Heart right ventricle (tissue), 16 donors: ENCODE measurements at regions not wholly inside any gene's neighbourhood (a gene's known extent, or its start where the extent isn't known, plus 50 kb on each side); places are given as distances from the start of the nearest gene placed in this dataset.

Experiments used
- ATAC-seq, 8 donors: fragments of 200-7000 bp; cut with Tn5 transposase; one replicate each; pipeline ENCODE4 v1.9.1; 2020; ENCODE audit warnings: mild to moderate bottlenecking in 8 of 8, moderate library complexity in 8 of 8, moderate number of reproducible peaks in 1 of 8
- DNase-seq, 2 donors: peaks; one replicate each; pipeline ENCODE4 v3.0.0-alpha.2; 2020
- H3K27ac ChIP-seq, 10 donors: fragments of 200-600 bp; sonication (generic) in 2 of 10; one replicate each; pipeline versions ENCODE4 v1.5.0 to v1.8.0; 2020 to 2022; ENCODE audit warnings: mild to moderate bottlenecking in 3 of 10
- H3K27me3 ChIP-seq, 7 donors: fragments of 200-600 bp; one replicate each; pipeline ENCODE4 v1.8.0; 2021 to 2022; ENCODE audit warnings: mild to moderate bottlenecking in 2 of 7
- H3K36me3 ChIP-seq, 9 donors: fragments of 200-600 bp; sonication (generic) in 1 of 9; one replicate each; pipeline versions ENCODE4 v1.5.0 to v1.8.0; 2020 to 2022; ENCODE audit warnings: mild to moderate bottlenecking in 2 of 9
- H3K4me1 ChIP-seq, 9 donors: fragments of 200-600 bp; sonication (generic) in 1 of 9; one replicate each; pipeline versions ENCODE4 v1.5.0 to v1.8.0; 2020 to 2022; ENCODE audit warnings: mild to moderate bottlenecking in 4 of 9
- H3K4me3 ChIP-seq, 10 donors: fragments of 200-600 bp; sonication (generic) in 2 of 10; one replicate each; pipeline versions ENCODE4 v1.5.0 to v1.8.0; 2020 to 2022; ENCODE audit warnings: mild to moderate bottlenecking in 7 of 10, moderate library complexity in 2 of 10
- H3K9me3 ChIP-seq, 11 donors: fragments of 200-600 bp in 10 of 11; sonication (generic) in 2 of 11; one replicate each; pipeline versions ENCODE4 v1.5.0 to v1.8.0; 2013 to 2022; ENCODE audit warnings: mild to moderate bottlenecking in 2 of 11, control low read depth in 1 of 11, moderate library complexity in 1 of 11
- CTCF ChIP-seq, 9 donors: fragments of 200-600 bp; sonication (generic) in 2 of 9; IDR thresholded peaks; one replicate each; pipeline versions ENCODE4 v1.5.0 to v1.8.0; 2021 to 2022; ENCODE audit warnings: antibody characterized with exemption in 9 of 9, mild to moderate bottlenecking in 5 of 9, moderate library complexity in 1 of 9
- WGBS, 2 donors: extraction: QIAGEN DNeasy Blood & Tissue Kit; methylation state at CpG; one replicate each; pipeline ENCODE4 v1.1.7; 2013; ENCODE audit warnings: inconsistent platforms in 1 of 2; 5-methylcytosine and 5-hydroxymethylcytosine counted together
- intact Hi-C, 10 donors: fragments of 100-400 bp; cut with DNase I; formaldehyde crosslinking; loops; one replicate each; pipeline versions ENCODE4 v1.11.1 to v1.14.2; 2022
- donor health status: Arrhythmogenic right ventricular cardiomyopathy.
- donor health status: ischemic (EF 13 %, LVEDD 7.1; RV severe dilation, severe dysfunction).
- donor health status: healthy with polysubstance abuse.
- donor health status: DM: no; HTN: yes; CAD: no.
- donor health status: DM: no; HTN: no; CAD: no.
- donor health status: ischemic (EF 25% LVEDD 6.9; RV normal size, moderate dysfunction).
- donor health status: ischemic (EF 25% LVEDD 5.7; RV mildly dilated, moderate dysfunction).
- donor health status: healthy.
- donor health status: DM: yes; HTN: yes; CAD: no.
- donor health status: Ischemic cardiomyopathy.
- donor health status: ischemic (EF 35%, LVEDD 5.7; RV mildly dilated, moderate dysfunction).
- donor health status: nonischemic (EF 11% LVEDD 7.7; RV severe dilation, severe dysfunction).
- donor health status: DM: yes; HTN: yes; CAD: no.
- donor health status: PGD.
- donor health status: ischemic (EF 29% LVEDD 5.4; RV normal size, mild dysfunction).
- donor health status: nonischemic (EF 23%, LVEDD 6.1; RV moderate dilation, normal function).

GRCh38 chr20:48181261-48181935 lies 396.1 kb upstream of the SULF2 start:
- H3K27me3 ChIP-seq = peaks cover 0 to 3% (median 0%) of the 10 kb centered on the region in 7 donors
- H3K36me3 ChIP-seq = no peaks in the 10 kb centered on the region
- peaks cover 0 to 5% (median 0%) of the 10 kb centered on the region in 11 donors for H3K9me3 ChIP-seq
- no peak overlapping the region for H3K27ac ChIP-seq
- intact Hi-C loops = no loop called here
- WGBS, 2 donors = 70 to 74% methylated on average over 6 of the region's 6 CpGs
- H3K4me3 ChIP-seq = no peak overlapping the region
- no peaks in the 10 kb centered on the region for H3K4me1 ChIP-seq
- no peak for TF ChIP-seq CTCF (IDR thresholded peaks at IDR 0.05)
- DNase-seq (no peak), ATAC-seq (no peak)

- Histone ChIP-seq H3K4me3 (no peak overlapping the region), H3K4me1 (no peaks in the 10 kb centered on the region), H3K36me3 (no peaks in the 10 kb centered on the region), H3K27ac (no peak overlapping the region), H3K9me3 (peaks cover 0 to 5% (median 0%) of the 10 kb centered on the region in 11 donors), H3K27me3 (peaks cover 0 to 3% (median 0%) of the 10 kb centered on the region in 7 donors)
- WGBS, 2 donors = 68 to 74% methylated on average over 3 of the region's 3 CpGs
- intact Hi-C loops = no loop called here
- TF ChIP-seq CTCF (IDR thresholded peaks at IDR 0.05) = no peak
- DNase-seq = no peak
- no peak for ATAC-seq
Measured at GRCh38 chr20:48180618-48181017, 395.3 kb upstream of the SULF2 start.

- Histone ChIP-seq H3K4me3 (no peak overlapping the region), H3K36me3 (no peaks in the 10 kb centered on the region), H3K4me1 (no peaks in the 10 kb centered on the region), H3K27me3 (peaks cover 0 to 3% (median 0%) of the 10 kb centered on the region in 7 donors), H3K9me3 (peaks cover 0 to 5% (median 0%) of the 10 kb centered on the region in 11 donors), H3K27ac (no peak overlapping the region)
- intact Hi-C loops = no loop called here
- ATAC-seq = no peak
- DNase-seq = no peak
- no peak for TF ChIP-seq CTCF (IDR thresholded peaks at IDR 0.05)
- 74 to 85% methylated on average over 3 of the region's 3 CpGs for WGBS, 2 donors
Measured at GRCh38 chr20:48180024-48180423, 394.7 kb upstream of the SULF2 start.

GRCh38 chr20:48178633-48179032 lies 393.4 kb upstream of the SULF2 start:
- no peaks in the 10 kb centered on the region for H3K36me3 ChIP-seq
- no peak overlapping the region for H3K27ac ChIP-seq
- no peak overlapping the region for H3K4me3 ChIP-seq
- H3K9me3 ChIP-seq = peaks cover 0 to 7% (median 0%) of the 10 kb centered on the region in 11 donors
- H3K4me1 ChIP-seq = no peaks in the 10 kb centered on the region
- TF ChIP-seq CTCF (IDR thresholded peaks at IDR 0.05) = no peak
- ATAC-seq (no peak), DNase-seq (no peak)
- peaks cover 0 to 3% (median 0%) of the 10 kb centered on the region in 7 donors for H3K27me3 ChIP-seq
- WGBS, 2 donors = 69 to 75% methylated on average over 4 of the region's 4 CpGs
- intact Hi-C loops = no loop called here
